Brain microvascular endothelial cell (primary cell): ENCODE measurements at regions not wholly inside any gene's neighbourhood (a gene's known extent, or its start where the extent isn't known, plus 50 kb on each side); places are given as distances from the start of the nearest gene placed in this dataset.

Experiments used
- DNase-seq: peaks from one replicate; pipeline ENCODE4 v3.0.0-alpha.2; 2020
- H3K27ac ChIP-seq: fragments of 250-450 bp; sonication (Bioruptor Pico); 2 replicates; pipeline ENCODE4 v1.5.1; 2020; ENCODE audit warnings: mild to moderate bottlenecking, moderate library complexity
- H3K27me3 ChIP-seq: fragments of 250-450 bp; sonication (Bioruptor Pico); replicated peaks from 2 replicates; pipeline ENCODE4 v1.5.1; 2020; ENCODE audit warnings: mild to moderate bottlenecking
- H3K36me3 ChIP-seq: fragments of 250-450 bp; sonication (Bioruptor Pico); replicated peaks from 2 replicates; pipeline ENCODE4 v1.5.1; 2020; ENCODE audit warnings: mild to moderate bottlenecking
- H3K4me3 ChIP-seq: 2 replicates; pipeline ENCODE4 v1.5.1; 2011; ENCODE audit warnings: low read depth, mild to moderate bottlenecking, control low read depth, low read length, moderate library complexity
- CTCF ChIP-seq: IDR thresholded peaks from 2 replicates; pipeline ENCODE4 v1.5.1; 2011; ENCODE audit warnings: low read depth, mild to moderate bottlenecking, moderate library complexity, low read length, control low read depth, inconsistent platforms; ENCODE audit errors: missing control alignments
- in situ Hi-C: cut with HindIII; loops from 2 replicates; pipeline ENCODE4 v1.10.0; 2017; ENCODE audit warnings: low sequenced_read_pairs, low pct_ligation_motif_present

- no peak for TF ChIP-seq CTCF
- DNase-seq, result no peak
- Histone ChIP-seq H3K27ac (no peak overlapping the region), H3K4me3 (no peak overlapping the region), H3K36me3 (no peaks in the 10 kb centered on the region), H3K27me3 (peaks cover 2% of the 10 kb centered on the region)
- in situ Hi-C loops, result no loop called here
Measured at GRCh38 chr11:95498722-95499425, 267.9 kb upstream of the SESN3 start.

- in situ Hi-C loops, result no loop called here
- no peak overlapping the region for H3K27ac ChIP-seq
- no peak for DNase-seq
- H3K4me3 ChIP-seq, result no peak overlapping the region
- no peak for TF ChIP-seq CTCF
- H3K27me3 ChIP-seq, result no peaks in the 10 kb centered on the region
- H3K36me3 ChIP-seq, result no peaks in the 10 kb centered on the region
Measured at GRCh38 chr11:95496901-95497300, 265.9 kb upstream of the SESN3 start.

- Histone ChIP-seq H3K4me3 (no peak overlapping the region), H3K36me3 (no peaks in the 10 kb centered on the region), H3K27me3 (no peaks in the 10 kb centered on the region), H3K27ac (no peak overlapping the region)
- in situ Hi-C loops, result no loop called here
- no peak for DNase-seq
- no peak for TF ChIP-seq CTCF
Measured at GRCh38 chr11:95495706-95496105, 264.7 kb upstream of the SESN3 start.

- H3K27ac ChIP-seq, result no peak overlapping the region
- H3K27me3 ChIP-seq, result no peaks in the 10 kb centered on the region
- H3K36me3 ChIP-seq, result no peaks in the 10 kb centered on the region
- in situ Hi-C loops, result no loop called here
- no peak overlapping the region for H3K4me3 ChIP-seq
- TF ChIP-seq CTCF, result no peak
- no peak for DNase-seq
Measured at GRCh38 chr11:95494856-95495255, 263.9 kb upstream of the SESN3 start.

GRCh38 chr11:95494167-95494566, 263.2 kb upstream of the SESN3 start:
- Histone ChIP-seq H3K4me3 (no peak overlapping the region), H3K27me3 (no peaks in the 10 kb centered on the region), H3K36me3 (no peaks in the 10 kb centered on the region), H3K27ac (no peak overlapping the region)
- in situ Hi-C loops, result no loop called here
- TF ChIP-seq CTCF, result no peak
- DNase-seq, result no peak

- no peaks in the 10 kb centered on the region for H3K36me3 ChIP-seq
- H3K4me3 ChIP-seq, result no peak overlapping the region
- no peak for DNase-seq
- H3K27me3 ChIP-seq, result no peaks in the 10 kb centered on the region
- in situ Hi-C loops, result no loop called here
- no peak overlapping the region for H3K27ac ChIP-seq
- no peak for TF ChIP-seq CTCF
Measured at GRCh38 chr11:95490625-95491024, 259.6 kb upstream of the SESN3 start.
